HepG2 (cell line): ENCODE measurements at regions not wholly inside any gene's neighbourhood (a gene's known extent, or its start where the extent isn't known, plus 50 kb on each side); places are given as distances from the start of the nearest gene placed in this dataset.

Experiments used
- ARID3A ChIP-seq: IDR thresholded peaks from 2 replicates; pipeline ENCODE4 v1.6.1; 2012; ENCODE audit warnings: low read depth, low read length, improper control_type of control experiment
- ARNT ChIP-seq: fragments of 450-650 bp; IDR thresholded peaks from 2 replicates; pipeline ENCODE4 v1.6.1; 2017
- EEA1 ChIP-seq: sonication (generic); formaldehyde crosslinking; IDR thresholded peaks from 2 replicates; pipeline ENCODE4 v1.5.1; 2020; ENCODE audit warnings: mild to moderate bottlenecking, missing genetic modification reagents, borderline replicate concordance
- GATAD1 ChIP-seq: IDR thresholded peaks from 2 replicates; pipeline ENCODE4 v1.6.1; 2016; ENCODE audit warnings: missing genetic modification reagents, missing compliant biosample characterization
- RBM39 ChIP-seq: fragments of 200-400 bp; formaldehyde crosslinking; IDR thresholded peaks from one replicate; pipeline ENCODE4 v1.6.1; 2018; ENCODE audit warnings: antibody characterized with exemption, mild to moderate bottlenecking, low read depth, low read length; ENCODE audit not compliant: poor library complexity, severe bottlenecking
- TEAD3 ChIP-seq: optimal IDR thresholded peaks from 2 replicates; pipeline ENCODE3; 2016; ENCODE audit warnings: borderline replicate concordance
- ZNF17 ChIP-seq: sonication (generic); formaldehyde crosslinking; IDR thresholded peaks from 2 replicates; pipeline ENCODE4 v1.5.0; 2020; ENCODE audit warnings: mild to moderate bottlenecking, missing genetic modification reagents
- ZNF207 ChIP-seq: fragments of 450-650 bp; IDR thresholded peaks from 2 replicates; pipeline ENCODE4 v1.6.1; 2016; ENCODE audit warnings: antibody characterized with exemption, borderline replicate concordance
- ZNF552 ChIP-seq: sonication (generic); formaldehyde crosslinking; IDR thresholded peaks from 2 replicates; pipeline ENCODE4 v1.9.0; 2022; ENCODE audit warnings: missing genetic modification reagents, mild to moderate bottlenecking, borderline replicate concordance
- ZNF672 ChIP-seq: sonication (generic); formaldehyde crosslinking; IDR thresholded peaks from 2 replicates; pipeline ENCODE4 v1.8.1; 2022; ENCODE audit warnings: missing genetic modification reagents
- ZNF710 ChIP-seq: sonication (generic); formaldehyde crosslinking; IDR thresholded peaks from 2 replicates; pipeline ENCODE4 v1.5.0; 2020; ENCODE audit warnings: mild to moderate bottlenecking, missing genetic modification reagents, borderline replicate concordance
- ZNF772 ChIP-seq: sonication (generic); formaldehyde crosslinking; IDR thresholded peaks from 2 replicates; pipeline ENCODE4 v1.5.0; 2020; ENCODE audit warnings: mild to moderate bottlenecking, missing genetic modification reagents

GRCh38 chr11:97722721-97723120 is 1298.0 kb upstream of the CNTN5 start (continued):
- TF ChIP-seq GATAD1 (no peak), ARNT (no peak), ZNF772 (no peak), RBM39 (no peak), TEAD3 (CRISPR knock-in tag) (no peak), ZNF552 (CRISPR knock-in tag) (no peak), EEA1 (CRISPR knock-in tag) (no peak), ZNF710 (CRISPR knock-in tag) (no peak), ZNF672 (CRISPR knock-in tag) (no peak), ARID3A (no peak), ZNF17 (CRISPR knock-in tag) (no peak), ZNF207 (no peak)
